ENCODE measurements at regions not wholly inside any gene's neighbourhood (a gene's known extent, or its start where the extent isn't known, plus 50 kb on each side); places are given as distances from the start of the nearest gene placed in this dataset.

GRCh38 chr5:91727463-91727862 is 344.3 kb upstream of the ARRDC3 start:
- no peak for DNase-seq
- 19 to 21% methylated on average over 1 of the region's 1 CpG for WGBS, 2 donors
- no peaks in the 10 kb centered on the region for H3K4me1 ChIP-seq
- no peak for TF ChIP-seq CTCF (IDR thresholded peaks at IDR 0.05)
- TF ChIP-seq POLR2A (IDR thresholded peaks at IDR 0.05), result no peak
- no peaks in the 10 kb centered on the region for H3K27me3 ChIP-seq
- no peaks in the 10 kb centered on the region for H3K36me3 ChIP-seq
- no peak overlapping the region for H3K4me3 ChIP-seq (replicated peaks in 1 of 3)
- intact Hi-C loops (cut with DNase I), result no loop called here
- H3K27ac ChIP-seq, result no peak overlapping the region
- H3K9me3 ChIP-seq, result no peaks in the 10 kb centered on the region

GRCh38 chr5:91722736-91723467 is 339.8 kb upstream of the ARRDC3 start:
- H3K4me3 ChIP-seq (replicated peaks in 1 of 3), result no peak overlapping the region
- H3K36me3 ChIP-seq, result no peaks in the 10 kb centered on the region
- no peak overlapping the region for H3K27ac ChIP-seq
- WGBS, 2 donors, result 84 to 89% methylated on average over 8 of the region's 8 CpGs
- H3K4me1 ChIP-seq, result no peaks in the 10 kb centered on the region
- intact Hi-C loops (cut with DNase I), result no loop called here
- TF ChIP-seq POLR2A (IDR thresholded peaks at IDR 0.05), result no peak
- no peak for TF ChIP-seq CTCF (IDR thresholded peaks at IDR 0.05)
- no peaks in the 10 kb centered on the region for H3K27me3 ChIP-seq
- DNase-seq, result no peak
- no peaks in the 10 kb centered on the region for H3K9me3 ChIP-seq

- H3K4me3 ChIP-seq (replicated peaks in 1 of 3), result no peak overlapping the region
- H3K4me1 ChIP-seq, result no peaks in the 10 kb centered on the region
- no peaks in the 10 kb centered on the region for H3K36me3 ChIP-seq
- intact Hi-C loops (cut with DNase I), result no loop called here
- no peaks in the 10 kb centered on the region for H3K9me3 ChIP-seq
- TF ChIP-seq POLR2A (IDR thresholded peaks at IDR 0.05) (no peak), CTCF (IDR thresholded peaks at IDR 0.05) (no peak)
- no peak for DNase-seq
- H3K27me3 ChIP-seq, result no peaks in the 10 kb centered on the region
- H3K27ac ChIP-seq, result no peak overlapping the region
These were observed 329.6 kb upstream of the ARRDC3 start for GRCh38 chr5:91712718-91713117.

GRCh38 chr5:91707521-91707841 is 324.4 kb upstream of the ARRDC3 start:
- no peak for DNase-seq
- intact Hi-C loops (cut with DNase I), result no loop called here
- no peaks in the 10 kb centered on the region for H3K4me1 ChIP-seq
- no peak overlapping the region for H3K4me3 ChIP-seq (replicated peaks in 1 of 3)
- no peak overlapping the region for H3K27ac ChIP-seq
- no peaks in the 10 kb centered on the region for H3K9me3 ChIP-seq
- H3K36me3 ChIP-seq, result no peaks in the 10 kb centered on the region
- TF ChIP-seq CTCF (IDR thresholded peaks at IDR 0.05) (no peak), POLR2A (IDR thresholded peaks at IDR 0.05) (no peak)
- no peaks in the 10 kb centered on the region for H3K27me3 ChIP-seq
- WGBS, 2 donors, result 75 to 77% methylated on average over 1 of the region's 1 CpG

GRCh38 chr5:91706785-91707520 is 323.8 kb upstream of the ARRDC3 start:
- no peak for DNase-seq
- H3K4me3 ChIP-seq (replicated peaks in 1 of 3), result no peak overlapping the region
- no peaks in the 10 kb centered on the region for H3K36me3 ChIP-seq
- H3K4me1 ChIP-seq, result no peaks in the 10 kb centered on the region
- no peaks in the 10 kb centered on the region for H3K9me3 ChIP-seq
- 61 to 70% methylated on average over 1 of the region's 1 CpG for WGBS, 2 donors
- no peaks in the 10 kb centered on the region for H3K27me3 ChIP-seq
- TF ChIP-seq POLR2A (IDR thresholded peaks at IDR 0.05) (no peak), CTCF (IDR thresholded peaks at IDR 0.05) (no peak)
- no peak overlapping the region for H3K27ac ChIP-seq
- intact Hi-C loops (cut with DNase I), result no loop called here

Measured in thyroid gland (tissue), 4 donors.